Activated CD8-positive, alpha-beta memory T cell treated with anti-CD3 and anti-CD28 coated beads for 24 hours (primary cell): ENCODE measurements at regions not wholly inside any gene's neighbourhood (a gene's known extent, or its start where the extent isn't known, plus 50 kb on each side); places are given as distances from the start of the nearest gene placed in this dataset.

ENCODE experiments used
- DNase-seq: peaks from one replicate; pipeline ENCODE4 v3.0.0-alpha.2; 2020

DNA sequence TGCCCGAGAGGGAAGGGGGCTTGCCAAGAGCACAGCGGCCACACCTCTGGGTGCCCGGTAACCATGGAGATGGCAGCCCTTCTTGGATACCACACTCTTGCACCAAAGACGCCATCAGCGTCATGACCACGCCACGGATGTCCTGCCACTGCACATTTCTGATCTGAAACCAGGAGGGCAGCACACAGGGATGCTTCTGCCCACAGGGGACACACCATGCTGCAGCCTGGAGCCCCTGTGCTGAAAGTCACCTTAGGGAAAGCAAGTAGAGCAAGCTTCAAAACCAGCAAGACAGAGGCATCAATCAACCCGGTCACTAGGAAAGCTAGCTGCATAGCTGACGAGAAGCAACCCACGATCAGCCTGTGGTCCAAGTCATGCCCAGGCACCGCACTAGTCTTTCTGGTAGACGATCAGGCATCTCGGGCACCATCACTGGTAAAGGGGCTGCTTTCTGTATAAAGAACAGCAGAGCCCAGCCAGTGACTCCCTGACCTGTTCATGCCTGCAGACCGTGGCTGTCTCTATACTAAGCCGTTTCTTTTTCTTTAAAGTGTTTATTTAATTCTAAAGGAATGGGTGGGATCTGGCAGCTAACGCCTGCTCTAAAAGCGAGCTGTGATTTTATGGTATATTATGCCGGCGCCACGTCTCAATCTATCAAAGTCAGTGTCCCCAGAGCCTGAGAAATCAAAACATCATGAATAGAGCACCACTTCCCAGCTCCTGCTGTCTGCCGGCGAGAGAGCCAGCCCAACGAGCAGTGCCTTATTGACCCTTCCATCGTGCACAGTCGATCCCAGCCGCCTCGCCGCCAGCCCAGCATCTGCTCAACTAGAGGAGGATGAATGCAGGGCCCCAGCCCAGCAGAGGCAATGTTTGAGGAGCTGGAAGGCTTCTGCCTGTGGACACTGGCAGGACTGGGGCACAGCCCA is 244.7 kb downstream of the RBFOX3 start:
- DNase-seq = no peak

GRCh38 chr17:79365351-79365750 is 245.5 kb downstream of the RBFOX3 start:
- no peak for DNase-seq

DNA sequence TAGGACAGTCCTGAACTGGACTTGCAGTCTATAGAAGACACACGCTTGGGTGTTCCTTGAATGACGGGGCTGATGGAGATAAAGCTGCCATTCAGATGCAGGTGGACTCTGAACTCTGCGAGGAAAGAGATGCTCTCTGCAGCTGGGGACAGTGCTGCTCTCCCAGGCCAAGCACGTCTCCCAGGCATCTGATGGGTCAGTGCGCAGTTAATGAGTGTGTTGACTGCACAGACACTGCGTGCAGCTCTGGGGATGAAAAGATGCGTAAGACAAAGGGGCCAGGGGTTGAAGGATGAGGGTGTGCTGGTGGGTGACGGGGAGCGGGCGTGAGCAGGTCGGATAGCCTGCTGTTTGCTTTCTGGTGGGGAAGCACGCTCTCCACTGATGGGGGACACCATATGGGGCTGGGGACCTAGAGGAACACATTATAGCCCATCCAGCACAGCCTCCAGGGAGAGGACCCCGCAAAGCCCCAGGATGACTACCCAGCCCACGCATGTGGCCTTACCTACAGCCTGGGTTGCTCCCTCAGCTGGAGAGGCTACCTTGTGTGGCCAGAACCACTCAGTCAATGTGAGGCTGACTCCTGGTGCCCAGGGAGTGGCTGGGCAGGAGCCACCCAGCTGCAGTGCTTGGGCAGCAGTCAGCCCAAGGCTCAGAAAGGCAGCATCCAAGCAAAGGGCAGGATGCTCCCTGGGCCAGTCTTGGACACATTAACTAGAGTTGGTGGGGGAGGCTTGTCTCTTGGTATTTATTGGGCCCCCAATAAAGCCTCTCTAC is 246.3 kb downstream of the RBFOX3 start:
- no peak for DNase-seq

- DNase-seq = no peak
These were observed 247.1 kb downstream of the RBFOX3 start for GRCh38 chr17:79363552-79364275.

DNA sequence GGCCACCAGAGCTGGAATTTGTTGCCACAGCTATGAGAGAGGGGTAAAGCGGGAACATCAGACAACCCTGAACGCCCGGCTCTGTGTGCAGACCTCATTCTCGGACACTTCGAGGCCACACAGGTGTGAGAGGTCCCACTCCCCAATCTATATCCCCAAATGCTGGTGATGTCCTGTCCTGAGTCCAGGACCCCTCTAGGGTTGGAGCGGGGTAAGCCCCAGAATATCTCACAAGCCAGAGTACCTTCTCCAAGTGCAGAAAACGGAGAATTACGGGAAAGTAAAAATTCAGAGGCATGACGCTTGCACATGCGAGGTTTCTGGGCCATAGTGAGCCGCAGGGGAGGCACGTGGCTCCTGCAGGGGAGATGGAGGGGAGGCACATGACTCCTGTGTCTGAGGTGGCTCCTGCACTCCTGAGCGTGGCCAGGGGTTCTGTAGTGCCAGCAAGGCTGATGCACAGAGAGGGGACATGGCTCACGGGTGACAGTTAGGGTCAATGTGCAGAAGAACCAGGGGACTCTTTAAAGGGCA is 248.0 kb downstream of the RBFOX3 start:
- DNase-seq = no peak

DNA sequence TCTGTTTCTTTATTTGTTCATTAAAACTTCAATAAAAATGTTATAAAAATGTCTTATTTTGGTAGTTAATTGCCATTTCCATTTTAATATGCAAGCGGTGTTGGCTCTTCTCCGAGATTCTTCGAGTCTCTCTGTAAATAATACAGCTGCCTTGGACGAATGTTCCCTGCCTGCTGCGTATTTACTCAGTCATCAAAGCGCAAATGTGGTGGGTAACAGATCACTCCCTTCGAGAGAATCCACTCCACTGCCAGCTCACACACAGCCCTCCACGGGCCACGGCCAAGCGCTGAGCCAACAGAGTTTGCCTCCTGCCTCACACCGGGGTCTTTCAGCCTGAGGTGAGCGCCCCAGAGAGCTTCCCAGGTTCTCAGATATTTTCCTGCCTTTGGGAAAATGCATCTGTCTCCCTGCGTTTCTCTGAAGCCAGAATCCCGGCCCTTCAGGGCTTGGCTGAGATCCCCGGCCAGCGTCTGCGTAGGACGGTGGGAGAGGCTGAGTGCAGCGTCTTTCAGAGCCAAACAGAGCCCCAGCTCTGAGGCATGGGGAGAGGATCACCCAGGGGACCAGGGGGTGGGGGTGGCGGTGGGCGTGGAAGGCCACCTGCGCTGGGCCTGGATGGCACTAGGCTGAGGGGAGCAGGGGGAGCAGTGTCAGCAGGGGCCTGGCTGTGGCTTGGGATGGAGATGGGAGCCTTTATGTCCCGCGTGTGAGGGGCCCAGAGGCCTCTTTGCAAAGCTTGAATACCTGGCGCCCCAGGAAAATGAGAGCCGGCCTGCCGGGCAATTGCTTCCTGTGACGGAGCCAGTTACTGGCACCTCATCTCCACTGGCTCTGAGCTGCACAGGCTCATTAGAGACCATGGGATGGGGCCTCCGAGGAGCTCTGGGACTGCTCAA is 248.7 kb downstream of the RBFOX3 start:
- DNase-seq = no peak

DNA sequence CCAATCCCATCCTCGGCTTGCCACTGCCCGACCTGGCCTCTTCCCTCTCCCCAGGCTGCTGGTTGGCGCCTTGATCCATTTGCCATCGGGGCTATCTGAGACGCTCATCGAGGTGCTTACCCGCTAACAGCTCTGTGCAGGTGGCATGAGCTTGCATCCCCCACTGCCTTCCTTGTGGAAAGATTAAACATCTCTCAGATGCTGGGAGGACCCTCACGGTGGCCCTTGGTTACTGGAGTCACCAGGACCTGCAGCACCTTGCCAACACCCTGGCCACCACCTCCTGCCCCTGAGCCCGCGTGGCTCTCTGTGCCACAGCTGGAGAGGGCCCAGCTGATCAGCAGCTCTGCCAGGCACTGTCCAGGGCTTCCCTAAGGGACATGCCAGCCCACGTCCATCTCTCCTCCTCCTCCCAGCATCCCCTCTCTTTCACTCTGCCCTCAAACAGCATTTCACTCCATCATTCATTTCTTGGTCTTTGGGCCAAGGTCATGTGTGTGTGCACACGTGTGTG is 249.6 kb downstream of the RBFOX3 start:
- no peak for DNase-seq

DNA sequence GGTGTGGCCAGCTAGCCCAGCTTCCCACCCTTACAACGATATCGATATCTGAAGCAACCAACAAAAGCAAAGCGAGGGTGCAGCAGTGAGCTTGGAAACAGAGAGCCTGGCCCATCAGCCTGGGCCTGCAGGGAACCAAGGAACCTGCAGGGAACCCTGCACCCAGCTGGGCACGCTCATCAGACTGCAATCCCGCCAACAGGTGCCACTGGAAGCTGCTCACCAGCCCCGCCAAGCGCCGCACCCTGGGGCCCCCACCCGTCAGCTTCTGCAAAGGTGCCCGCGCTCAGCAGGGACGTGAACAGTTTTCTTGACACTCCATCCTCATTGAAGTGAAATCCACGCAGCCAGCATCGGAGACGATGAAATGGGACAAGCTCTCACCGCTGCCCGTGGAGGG is 250.7 kb downstream of the RBFOX3 start:
- DNase-seq = no peak

DNA sequence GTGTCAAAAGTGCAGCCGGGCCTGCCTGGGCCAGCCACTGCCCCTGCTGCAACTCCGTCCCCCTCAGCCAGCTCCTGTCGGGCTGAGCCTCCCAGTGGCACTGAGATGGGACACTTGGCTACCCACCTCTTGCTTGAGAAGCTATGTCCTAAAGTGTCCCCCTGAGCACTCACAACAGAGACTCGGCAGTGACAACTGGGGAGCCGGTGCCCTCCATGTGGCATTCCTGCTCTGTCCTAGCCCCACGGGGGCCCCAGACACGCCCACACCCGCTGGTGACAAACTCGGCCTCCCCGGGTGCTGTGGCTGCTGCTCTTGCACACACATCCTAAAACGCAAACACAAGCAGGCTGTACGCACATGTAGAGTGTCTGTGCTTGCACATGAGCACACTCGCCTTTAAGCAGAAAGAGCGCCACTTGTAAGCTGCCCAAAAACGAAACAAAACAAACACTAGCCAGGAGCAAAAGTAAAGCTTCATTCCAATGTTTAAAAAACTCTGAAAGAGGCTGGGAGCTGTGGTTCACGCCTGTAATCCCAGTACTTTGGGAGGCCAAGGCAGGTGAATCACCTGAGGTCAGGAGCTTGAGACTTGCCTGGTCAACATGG is 253.9 kb downstream of the RBFOX3 start:
- DNase-seq = no peak

GRCh38 chr17:79355165-79355564 is 255.7 kb downstream of the RBFOX3 start:
- DNase-seq = no peak

DNA sequence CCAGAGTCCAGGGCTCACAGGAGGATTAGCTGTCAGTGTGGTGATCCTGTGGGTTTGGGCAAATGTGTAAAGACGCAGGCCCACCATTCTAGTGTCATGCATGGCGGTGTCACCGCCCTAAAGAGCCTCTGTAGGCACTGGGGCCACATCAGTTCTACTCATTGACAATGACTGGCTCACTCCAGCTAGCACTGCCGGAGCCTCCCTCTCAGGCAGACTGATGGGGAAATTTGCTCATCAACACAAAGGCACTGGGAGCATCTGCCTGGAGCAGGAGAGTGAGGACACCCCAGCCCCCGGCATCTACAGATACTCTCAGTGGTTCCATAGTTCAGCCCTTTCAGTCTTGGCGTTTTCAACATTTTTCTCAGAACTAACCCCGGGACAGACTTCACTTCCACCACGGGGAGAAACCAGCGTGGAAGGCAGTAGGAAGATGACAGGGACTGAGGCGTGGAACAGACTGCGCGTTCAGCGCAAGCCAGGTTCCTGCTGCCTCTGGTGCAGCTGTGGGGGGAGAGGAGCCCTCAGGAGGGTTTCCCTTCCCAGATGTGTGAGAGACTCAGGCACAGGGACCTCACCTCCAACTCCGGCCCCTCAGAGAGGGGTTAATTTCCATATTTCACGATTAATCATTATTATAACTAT is 256.6 kb downstream of the RBFOX3 start:
- DNase-seq = no peak

- no peak for DNase-seq
These were observed 257.3 kb downstream of the RBFOX3 start for GRCh38 chr17:79353548-79353947.

DNA sequence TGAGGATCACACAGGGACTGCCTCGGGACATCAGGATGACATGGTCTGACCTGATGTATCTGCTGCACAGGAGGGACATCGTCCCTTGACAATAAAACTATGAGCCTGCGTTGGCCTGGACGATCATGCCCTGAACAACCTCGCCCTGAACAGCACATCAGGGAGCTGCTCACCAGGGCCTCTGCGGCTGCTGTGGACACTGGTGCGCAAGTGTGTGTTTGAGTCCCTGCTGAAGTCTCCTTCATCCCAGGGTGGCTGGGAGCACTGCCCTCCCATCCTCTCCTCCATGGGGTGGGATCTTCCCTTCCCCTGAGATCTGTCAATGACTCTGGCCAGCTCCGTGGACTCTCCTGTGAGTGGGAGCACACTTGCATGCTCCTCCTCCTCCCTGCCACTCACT is 257.8 kb downstream of the RBFOX3 start:
- DNase-seq = no peak

GRCh38 chr17:79350533-79350932 is 260.3 kb downstream of the RBFOX3 start:
- DNase-seq = no peak

GRCh38 chr17:79349506-79350400 is 261.1 kb downstream of the RBFOX3 start:
- no peak for DNase-seq

DNA sequence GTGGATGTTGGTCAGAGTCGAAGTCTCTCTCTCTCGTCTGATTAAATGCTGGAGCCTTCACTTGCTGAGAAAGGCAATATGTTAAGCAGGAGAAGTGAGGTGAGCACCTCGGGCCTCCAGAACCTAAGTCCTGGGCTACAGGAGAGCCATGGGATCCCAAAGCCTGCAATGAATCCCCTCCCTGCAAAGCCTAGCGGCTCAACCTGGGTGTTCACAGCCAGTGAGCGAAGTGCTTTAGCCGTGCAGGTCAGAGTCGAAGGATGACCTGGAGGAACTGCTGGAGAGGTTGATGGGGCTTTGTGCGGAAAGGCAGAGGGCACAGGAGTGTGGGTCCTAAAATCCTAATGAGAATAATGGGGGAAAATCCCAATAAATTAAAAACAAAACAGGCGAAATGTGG is 267.8 kb downstream of the ENGASE start:
- DNase-seq = no peak

GRCh38 chr17:79341816-79342215 is 267.2 kb downstream of the ENGASE start:
- no peak for DNase-seq

- no peak for DNase-seq
These were observed 266.7 kb downstream of the ENGASE start for GRCh38 chr17:79341222-79341780.
